Choroid plexus epithelial cell (primary cell): ENCODE measurements at regions not wholly inside any gene's neighbourhood (a gene's known extent, or its start where the extent isn't known, plus 50 kb on each side); places are given as distances from the start of the nearest gene placed in this dataset.

Experiments
- DNase-seq: peaks from one replicate; pipeline ENCODE4 v3.0.0-alpha.2; 2010; ENCODE audit warnings: low read depth
- H3K4me3 ChIP-seq: 2 replicates; pipeline ENCODE4 v1.5.1; 2011; ENCODE audit warnings: low read depth, mild to moderate bottlenecking, control low read depth, low read length, moderate library complexity
- TF ChIP-seq, protein P1 (sequence below): conservative IDR thresholded peaks from 2 replicates; pipeline ENCODE4 v1.5.1; 2011; ENCODE audit warnings: low read depth, mild to moderate bottlenecking, control low read depth, inconsistent platforms, low read length, moderate library complexity

DNA sequence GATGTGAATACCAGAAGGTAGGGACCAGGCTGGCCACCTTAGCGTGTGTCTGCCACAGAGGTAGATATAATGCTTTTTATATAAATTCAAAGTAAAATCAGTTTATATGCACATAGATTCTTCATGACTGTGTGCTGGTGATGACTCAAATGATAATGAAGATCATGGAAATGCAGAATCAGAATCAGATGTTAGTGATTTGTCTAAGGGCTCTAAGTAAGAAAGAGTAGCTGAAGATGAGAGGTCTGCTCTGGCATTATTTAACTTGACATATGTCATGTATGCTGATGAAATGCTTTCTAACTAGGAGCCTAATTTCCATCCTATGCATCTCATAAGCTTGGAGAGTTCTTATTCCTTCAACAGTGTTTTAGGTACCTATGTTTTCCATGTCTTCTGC lies 50.3 kb upstream of the DPH6 start:
- no peak for DNase-seq
- no peak overlapping the region for H3K4me3 ChIP-seq
- TF ChIP-seq, protein P1, sequence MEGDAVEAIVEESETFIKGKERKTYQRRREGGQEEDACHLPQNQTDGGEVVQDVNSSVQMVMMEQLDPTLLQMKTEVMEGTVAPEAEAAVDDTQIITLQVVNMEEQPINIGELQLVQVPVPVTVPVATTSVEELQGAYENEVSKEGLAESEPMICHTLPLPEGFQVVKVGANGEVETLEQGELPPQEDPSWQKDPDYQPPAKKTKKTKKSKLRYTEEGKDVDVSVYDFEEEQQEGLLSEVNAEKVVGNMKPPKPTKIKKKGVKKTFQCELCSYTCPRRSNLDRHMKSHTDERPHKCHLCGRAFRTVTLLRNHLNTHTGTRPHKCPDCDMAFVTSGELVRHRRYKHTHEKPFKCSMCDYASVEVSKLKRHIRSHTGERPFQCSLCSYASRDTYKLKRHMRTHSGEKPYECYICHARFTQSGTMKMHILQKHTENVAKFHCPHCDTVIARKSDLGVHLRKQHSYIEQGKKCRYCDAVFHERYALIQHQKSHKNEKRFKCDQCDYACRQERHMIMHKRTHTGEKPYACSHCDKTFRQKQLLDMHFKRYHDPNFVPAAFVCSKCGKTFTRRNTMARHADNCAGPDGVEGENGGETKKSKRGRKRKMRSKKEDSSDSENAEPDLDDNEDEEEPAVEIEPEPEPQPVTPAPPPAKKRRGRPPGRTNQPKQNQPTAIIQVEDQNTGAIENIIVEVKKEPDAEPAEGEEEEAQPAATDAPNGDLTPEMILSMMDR = no peak

DNA sequence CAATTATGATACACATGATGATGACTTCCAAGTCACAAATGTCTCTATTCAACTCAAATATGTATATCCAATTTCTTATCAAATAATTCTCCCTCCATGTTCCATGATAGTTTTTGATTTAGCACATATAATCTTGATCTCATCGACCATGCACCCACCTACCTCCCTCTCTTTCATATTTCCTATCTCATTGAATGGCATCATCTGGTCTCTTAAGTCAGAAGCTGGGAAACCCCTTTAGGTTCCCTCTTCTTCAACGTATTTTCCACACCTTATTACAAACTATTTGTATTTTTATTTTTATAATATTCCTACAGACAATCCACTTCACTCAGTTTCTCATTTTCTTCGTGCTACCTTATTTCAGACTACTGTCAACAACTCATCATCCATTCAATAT lies 56.9 kb upstream of the DPH6 start:
- DNase-seq = no peak
- TF ChIP-seq, protein P1 = no peak
- no peak overlapping the region for H3K4me3 ChIP-seq

DNA sequence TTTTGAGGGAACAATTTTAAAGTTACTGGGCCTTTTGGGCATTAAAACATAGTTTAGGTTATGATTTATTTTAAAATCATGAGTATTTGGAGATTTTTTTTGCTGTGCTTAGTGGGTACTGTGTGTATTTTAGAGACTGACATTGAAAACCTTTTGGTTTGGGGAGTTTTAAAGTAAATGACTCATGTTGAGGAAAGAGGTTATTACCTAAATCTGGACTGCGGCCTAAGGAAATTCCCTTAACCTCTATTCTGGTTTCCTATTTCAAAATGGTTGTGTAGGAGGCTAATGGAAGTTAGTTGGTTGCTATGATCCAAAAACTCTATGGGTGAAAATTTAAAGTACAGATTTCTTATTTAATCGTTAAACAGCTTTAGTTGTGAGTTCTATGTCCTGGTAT lies 57.3 kb upstream of the DPH6 start:
- DNase-seq = peak; percentile 82
- no peak overlapping the region for H3K4me3 ChIP-seq
- TF ChIP-seq, protein P1 = no peak

DNA sequence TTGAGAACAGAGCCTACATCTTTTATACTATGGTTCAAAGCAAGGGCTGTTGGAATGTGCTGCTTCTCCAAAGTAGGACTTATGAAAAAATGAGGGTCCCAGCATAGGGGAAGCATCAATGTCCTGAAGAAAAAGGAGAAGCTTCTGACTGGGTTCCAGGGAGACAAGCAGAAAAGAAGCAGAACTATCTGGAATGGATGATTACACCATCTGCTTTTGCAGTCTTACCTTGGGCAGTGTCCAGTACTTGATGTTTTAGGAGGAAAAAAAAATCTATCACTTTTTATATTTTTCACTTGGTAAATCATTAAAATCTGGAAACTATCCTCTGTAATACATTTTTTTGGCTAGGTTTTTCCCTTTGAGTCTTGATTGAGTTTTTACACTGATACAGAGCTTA lies 57.9 kb upstream of the DPH6 start:
- TF ChIP-seq, protein P1 = no peak
- DNase-seq = no peak
- H3K4me3 ChIP-seq = no peak overlapping the region

DNA sequence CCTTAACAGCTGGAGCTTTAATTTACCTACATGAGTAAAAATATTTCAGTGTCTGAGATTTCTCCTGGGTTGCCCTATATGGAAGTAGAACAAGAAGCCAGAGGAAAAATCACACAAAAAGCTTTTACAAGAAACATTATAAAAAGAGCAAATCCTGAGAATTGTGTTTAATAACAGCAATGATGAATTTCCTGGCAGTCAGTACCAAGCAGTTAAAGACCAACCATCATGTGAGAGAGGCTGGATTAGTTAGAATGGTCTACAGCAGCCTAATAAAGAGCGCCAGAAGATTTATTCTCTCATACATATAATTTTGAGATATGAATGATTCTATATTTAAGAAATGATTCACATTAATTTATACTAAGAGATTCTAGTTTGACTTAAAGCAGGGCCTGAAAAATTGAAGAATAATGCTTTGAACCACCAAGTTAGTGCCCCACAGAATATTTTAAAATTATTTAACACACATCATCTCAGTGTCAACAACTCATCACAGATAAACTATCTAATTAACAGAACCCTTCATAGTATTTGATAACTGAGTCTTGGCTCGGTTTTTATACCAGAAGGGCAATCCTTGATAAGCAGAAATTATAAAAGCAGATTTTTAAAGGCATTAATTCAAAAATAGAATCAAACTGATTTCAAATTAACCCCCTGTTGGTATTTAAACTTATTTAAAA lies 59.9 kb upstream of the DPH6 start:
- TF ChIP-seq, protein P1 = no peak
- H3K4me3 ChIP-seq = no peak overlapping the region
- no peak for DNase-seq

DNA sequence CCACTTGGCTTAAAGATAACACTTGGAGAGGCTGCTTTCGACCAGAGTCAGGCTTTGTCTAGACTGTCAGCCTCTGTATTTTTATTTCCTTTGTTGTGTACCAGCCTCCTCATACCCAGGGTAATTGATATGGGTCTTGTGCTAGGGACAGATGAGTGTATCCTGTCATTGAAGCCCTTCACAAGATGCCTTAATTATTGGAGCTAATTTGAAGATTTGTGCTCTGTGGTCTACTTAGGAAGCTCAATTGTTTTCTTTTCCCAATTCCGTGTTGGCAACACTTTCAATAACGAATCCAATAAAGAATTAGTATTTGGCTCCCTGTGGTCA lies 60.5 kb upstream of the DPH6 start:
- H3K4me3 ChIP-seq = no peak overlapping the region
- DNase-seq = no peak
- TF ChIP-seq, protein P1 = no peak

DNA sequence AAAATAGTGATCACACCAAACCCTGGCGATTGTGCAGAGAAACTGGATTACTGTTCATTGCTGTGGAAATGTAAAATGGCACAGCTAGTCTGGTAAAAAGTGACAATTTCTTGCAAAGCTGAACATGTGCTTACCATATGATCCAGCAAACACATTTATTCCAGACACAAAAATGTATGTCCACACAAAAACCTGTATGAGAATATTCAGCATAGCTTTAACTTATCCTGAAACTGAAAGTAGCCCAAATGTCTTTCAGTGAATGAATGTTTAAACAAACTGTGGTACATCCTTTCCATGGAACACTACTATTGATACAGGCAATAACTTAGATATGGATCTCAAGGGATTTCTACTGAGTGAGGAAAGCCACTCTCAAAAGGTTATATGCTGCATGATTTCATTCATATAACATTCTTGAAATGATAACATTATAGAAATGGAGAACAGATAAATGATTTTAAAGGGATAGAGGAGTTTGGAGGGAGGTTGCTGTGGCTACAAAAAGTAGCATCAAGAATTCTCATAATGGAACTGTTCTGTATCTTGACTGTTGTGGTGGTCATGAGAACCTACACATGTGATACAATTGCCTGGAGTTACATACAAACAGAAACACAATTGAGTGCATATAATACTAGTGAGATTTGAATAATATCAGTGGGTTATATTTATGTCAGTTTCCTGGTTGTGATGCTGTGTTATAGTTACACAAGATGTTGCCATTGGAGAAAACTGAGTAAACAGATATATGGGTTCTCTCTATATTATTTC lies 70.7 kb upstream of the DPH6 start:
- no peak overlapping the region for H3K4me3 ChIP-seq
- DNase-seq = peak; percentile 47
- TF ChIP-seq, protein P1 = no peak
